A549 (cell line): ENCODE measurements at regions not wholly inside any gene's neighbourhood (a gene's known extent, or its start where the extent isn't known, plus 50 kb on each side); places are given as distances from the start of the nearest gene placed in this dataset.

ENCODE experiments used
- ATAC-seq, 2 experiments: fragments of 200-7000 bp in 1 of 2; fragments of >200 bp in 1 of 2; cut with Nextera tagmentation in 1 of 2; cut with Tn5 transposase in 1 of 2; 3 replicates each; pipeline versions ENCODE4 v1.8.0 to v1.9.1; 2018 to 2020; ENCODE audit warnings: mild to moderate bottlenecking in 1 of 2, moderate library complexity in 1 of 2
- CTCF ChIA-PET: fragments of 300-600 bp; sonication (Branson Sonifier 250); formaldehyde crosslinking; extraction: SDS; loops from one replicate; lab custom pipeline; 2021; ENCODE audit warnings: antibody characterized with exemption, inconsistent platforms; lab: Yijun Ruan, JAX
- POLR2A ChIA-PET: fragments of 350-600 bp; formaldehyde crosslinking; extraction: SDS; loops from one replicate; lab custom pipeline; 2021; ENCODE audit warnings: antibody characterized with exemption, inconsistent platforms; lab: Yijun Ruan, JAX
- DNase-seq, 2 experiments: peaks; one replicate each; pipeline versions ENCODE4 v3.0.0 to v3.0.0-alpha.2; 2011 to 2016; ENCODE audit warnings: low read depth in 1 of 2, low spot score in 1 of 2
- FAIRE-seq: peaks from 2 replicates; lab custom pipeline; 2011; peaks lifted over from hg19 to GRCh38; lab: Jason Lieb, UNC
- H3K27ac ChIP-seq, 2 experiments: fragments of >200 bp; sonication (Bioruptor Twin); formaldehyde crosslinking; 3 replicates each; pipeline ENCODE4 v1.5.1; 2016 to 2017
- H3K4me1 ChIP-seq: fragments of >200 bp; sonication (Bioruptor Twin); formaldehyde crosslinking; 3 replicates; pipeline ENCODE4 v1.6.1; 2016
- H3K4me2 ChIP-seq: fragments of >200 bp; sonication (Bioruptor Twin); formaldehyde crosslinking; 3 replicates; pipeline ENCODE4 v1.6.1; 2016
- H3K4me3 ChIP-seq: fragments of >200 bp; sonication (Bioruptor Twin); formaldehyde crosslinking; 3 replicates; pipeline ENCODE4 v1.5.1; 2016
- H3K9me3 ChIP-seq: fragments of >200 bp; sonication (Bioruptor Twin); formaldehyde crosslinking; 3 replicates; pipeline ENCODE4 v1.6.1; 2016
- BHLHE40 ChIP-seq: IDR thresholded peaks from 2 replicates; pipeline ENCODE4 v1.6.1; 2012; ENCODE audit warnings: low read depth, low read length, inconsistent platforms
- CBX2 ChIP-seq: fragments of 200-600 bp; sonication (generic); IDR thresholded peaks from 2 replicates; pipeline ENCODE4 v1.6.1; 2016; ENCODE audit warnings: low read depth, mild to moderate bottlenecking, borderline replicate concordance
- CBX8 ChIP-seq: fragments of 200-600 bp; sonication (generic); IDR thresholded peaks from 2 replicates; pipeline ENCODE4 v1.6.1; 2016
- CHD4 ChIP-seq: fragments of 200-600 bp; sonication (generic); IDR thresholded peaks from 2 replicates; pipeline ENCODE4 v1.6.1; 2016; ENCODE audit warnings: antibody characterized with exemption, mild to moderate bottlenecking, borderline replicate concordance
- EHF ChIP-seq: fragments of 250-450 bp; sonication (Bioruptor Pico); IDR thresholded peaks from 2 replicates; pipeline ENCODE4 v1.5.0; 2020; ENCODE audit warnings: mild to moderate bottlenecking
- EP300 ChIP-seq, 2 experiments: fragments of >200 bp; sonication (Bioruptor Twin); formaldehyde crosslinking; IDR thresholded peaks; 2 replicates in 1 of 2; 3 replicates in 1 of 2; pipeline ENCODE4 v1.6.1; 2016 to 2017
- FOSL2 ChIP-seq, 2 experiments: fragments of 450-650 bp in 1 of 2; fragments of >200 bp in 1 of 2; sonication (Bioruptor Twin) in 1 of 2; formaldehyde crosslinking; IDR thresholded peaks; 2 replicates each; pipeline versions ENCODE4 v1.5.0 to v1.6.1; 2016 to 2020; ENCODE audit warnings: mild to moderate bottlenecking in 1 of 2, moderate library complexity in 1 of 2
- HEYL ChIP-seq: fragments of 250-450 bp; sonication (Bioruptor Pico); IDR thresholded peaks from 2 replicates; pipeline ENCODE4 v1.8.0; 2021; ENCODE audit warnings: mild to moderate bottlenecking, moderate library complexity
- JUN ChIP-seq, 2 experiments: fragments of >200 bp; sonication (Bioruptor Twin); formaldehyde crosslinking; IDR thresholded peaks; 2 replicates in 1 of 2; 3 replicates in 1 of 2; pipeline ENCODE4 v1.6.1; 2016 to 2017
- JUNB ChIP-seq: fragments of >200 bp; sonication (Bioruptor Twin); formaldehyde crosslinking; IDR thresholded peaks from 2 replicates; pipeline ENCODE4 v1.6.1; 2016
- MAFK ChIP-seq: fragments of 450-650 bp; IDR thresholded peaks from 2 replicates; pipeline ENCODE4 v1.6.1; 2014; ENCODE audit not compliant: partially characterized antibody
- MAZ ChIP-seq: fragments of 150-350 bp; IDR thresholded peaks from 2 replicates; pipeline ENCODE4 v1.6.1; 2014; ENCODE audit warnings: antibody characterized with exemption, low read depth, low read length, borderline replicate concordance
- NFE2L2 ChIP-seq: fragments of 150-350 bp; conservative IDR thresholded peaks from 2 replicates; pipeline ENCODE4 v1.6.1; 2014; ENCODE audit warnings: low read length
- NPAS2 ChIP-seq: fragments of 250-450 bp; sonication (Bioruptor Pico); IDR thresholded peaks from 2 replicates; pipeline ENCODE4 v1.8.0; 2022; ENCODE audit warnings: mild to moderate bottlenecking, moderate library complexity, borderline replicate concordance
- NR3C1 ChIP-seq: fragments of >200 bp; sonication (Bioruptor Twin); formaldehyde crosslinking; IDR thresholded peaks from 3 replicates; pipeline ENCODE4 v1.6.1; 2017
- POLR2A ChIP-seq: IDR thresholded peaks from 2 replicates; pipeline ENCODE4 v1.6.1; 2012; ENCODE audit warnings: mild to moderate bottlenecking, low read length
- RFX5 ChIP-seq: fragments of 450-650 bp; IDR thresholded peaks from 2 replicates; pipeline ENCODE4 v1.7.1; 2014; ENCODE audit warnings: antibody characterized with exemption, mild to moderate bottlenecking, moderate library complexity
- SREBF2 ChIP-seq: fragments of 450-650 bp; IDR thresholded peaks from 2 replicates; pipeline ENCODE4 v1.6.1; 2014; ENCODE audit warnings: mild to moderate bottlenecking, moderate library complexity
- ZC3H11A ChIP-seq: fragments of 450-650 bp; IDR thresholded peaks from 2 replicates; pipeline ENCODE4 v1.6.1; 2014; ENCODE audit warnings: antibody characterized with exemption, mild to moderate bottlenecking
- ZNF302 ChIP-seq: fragments of 250-450 bp; sonication (Bioruptor Pico); IDR thresholded peaks from 2 replicates; pipeline ENCODE4 v1.9.0; 2021; ENCODE audit warnings: inconsistent platforms, mild to moderate bottlenecking, moderate library complexity
- ZSCAN20 ChIP-seq: fragments of 250-450 bp; sonication (Bioruptor Pico); IDR thresholded peaks from 2 replicates; pipeline ENCODE4 v1.8.0; 2022; ENCODE audit warnings: mild to moderate bottlenecking, moderate library complexity
- WGBS: methylation state at CpG from one replicate; pipeline ENCODE4 v1.1.6; 2017; ENCODE audit errors: missing lambda C conversion rate; 5-methylcytosine and 5-hydroxymethylcytosine counted together
- TF ChIP-seq, protein P1 (sequence below): fragments of 250-450 bp; sonication (Bioruptor Pico); IDR thresholded peaks from 2 replicates; pipeline ENCODE4 v1.5.0; 2021; ENCODE audit warnings: mild to moderate bottlenecking, moderate library complexity, borderline replicate concordance
- TF ChIP-seq, protein P2 (sequence below): IDR thresholded peaks from 2 replicates; pipeline ENCODE4 v1.6.1; 2012
- TF ChIP-seq, protein P3 (sequence below): fragments of 250-450 bp; sonication (Bioruptor Pico); IDR thresholded peaks from 2 replicates; pipeline ENCODE4 v1.5.0; 2020; ENCODE audit warnings: low read depth, mild to moderate bottlenecking, moderate library complexity
- TF ChIP-seq, protein P4 (sequence below): fragments of >200 bp; sonication (Bioruptor Twin); formaldehyde crosslinking; IDR thresholded peaks from 3 replicates; pipeline ENCODE4 v1.6.1; 2016
- TF ChIP-seq, protein P5 (sequence below): fragments of 150-350 bp; IDR thresholded peaks from 2 replicates; pipeline ENCODE4 v1.6.1; 2014; ENCODE audit warnings: low read depth, mild to moderate bottlenecking, low read length

DNA sequence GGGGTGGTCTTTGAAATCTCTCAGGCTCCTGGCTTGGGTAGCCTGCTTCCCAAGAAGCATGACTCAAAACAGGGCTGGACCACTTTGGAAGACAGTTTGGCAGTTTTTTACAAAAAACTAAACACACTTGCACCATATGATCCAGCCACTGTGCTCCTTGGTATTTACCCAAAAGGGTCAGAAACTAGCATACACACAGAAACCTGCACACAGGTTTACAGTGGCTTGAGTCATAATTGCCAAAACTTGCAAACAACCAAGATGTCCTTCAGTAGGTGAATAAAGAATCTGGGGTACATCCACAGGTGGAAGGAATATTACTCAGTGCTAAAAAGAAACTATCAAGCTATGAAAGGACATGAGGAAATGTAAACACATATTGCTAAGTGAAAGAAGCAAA lies 323.2 kb upstream of the CDH5 start:
- Histone ChIP-seq H3K4me3 (no peak overlapping the region), H3K4me2 (no peak overlapping the region), H3K27ac (no peak overlapping the region), H3K9me3 (no peaks in the 10 kb centered on the region), H3K4me1 (no peaks in the 10 kb centered on the region)
- FAIRE-seq (no peak), DNase-seq (no peak), ATAC-seq (no peak)
- ChIA-PET POLR2A (no interaction called here), CTCF (no interaction called here)
- TF ChIP-seq JUN (IDR thresholded peaks at IDR 0.05) (no peak), POLR2A (no peak), EP300 (IDR thresholded peaks at IDR 0.05) (no peak), BHLHE40 (no peak), NR3C1 (no peak), HEYL (CRISPR knock-in tag) (no peak), SREBF2 (no peak), NFE2L2 (no peak), CBX8 (no peak), RFX5 (no peak), CBX2 (no peak), ZSCAN20 (CRISPR knock-in tag) (no peak)
- TF ChIP-seq, protein P1, sequence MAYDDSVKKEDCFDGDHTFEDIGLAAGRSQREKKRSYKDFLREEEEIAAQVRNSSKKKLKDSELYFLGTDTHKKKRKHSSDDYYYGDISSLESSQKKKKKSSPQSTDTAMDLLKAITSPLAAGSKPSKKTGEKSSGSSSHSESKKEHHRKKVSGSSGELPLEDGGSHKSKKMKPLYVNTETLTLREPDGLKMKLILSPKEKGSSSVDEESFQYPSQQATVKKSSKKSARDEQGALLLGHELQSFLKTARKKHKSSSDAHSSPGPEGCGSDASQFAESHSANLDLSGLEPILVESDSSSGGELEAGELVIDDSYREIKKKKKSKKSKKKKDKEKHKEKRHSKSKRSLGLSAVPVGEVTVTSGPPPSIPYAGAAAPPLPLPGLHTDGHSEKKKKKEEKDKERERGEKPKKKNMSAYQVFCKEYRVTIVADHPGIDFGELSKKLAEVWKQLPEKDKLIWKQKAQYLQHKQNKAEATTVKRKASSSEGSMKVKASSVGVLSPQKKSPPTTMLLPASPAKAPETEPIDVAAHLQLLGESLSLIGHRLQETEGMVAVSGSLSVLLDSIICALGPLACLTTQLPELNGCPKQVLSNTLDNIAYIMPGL (CRISPR knock-in tag): no peak
- TF ChIP-seq, protein P2, sequence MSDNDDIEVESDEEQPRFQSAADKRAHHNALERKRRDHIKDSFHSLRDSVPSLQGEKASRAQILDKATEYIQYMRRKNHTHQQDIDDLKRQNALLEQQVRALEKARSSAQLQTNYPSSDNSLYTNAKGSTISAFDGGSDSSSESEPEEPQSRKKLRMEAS: no peak

DNA sequence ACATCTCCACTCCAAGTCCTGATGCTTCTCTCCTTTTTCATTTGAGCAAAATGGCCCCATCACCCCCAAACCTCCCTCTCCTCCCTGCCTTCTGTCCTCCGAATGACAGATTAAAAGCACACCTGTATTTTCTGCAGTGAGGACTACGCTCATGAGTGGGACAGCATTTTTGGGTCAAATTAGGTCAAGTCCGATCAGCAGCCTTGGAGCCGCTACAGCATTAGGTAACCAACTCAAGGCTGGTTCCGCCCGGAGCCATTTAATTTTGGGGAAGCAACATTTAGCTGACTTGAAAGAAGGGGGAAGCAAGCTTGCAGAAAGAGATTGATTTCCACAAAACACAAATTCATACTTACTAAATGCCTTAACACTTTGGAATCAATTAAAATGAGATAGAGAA lies 324.1 kb upstream of the CDH5 start:
- DNase-seq (no peak), FAIRE-seq (no peak), ATAC-seq (no peak)
- no peak overlapping the region for H3K4me2 ChIP-seq
- TF ChIP-seq CHD4 (no peak), EHF (CRISPR knock-in tag) (no peak), POLR2A (no peak), SREBF2 (no peak), ZNF302 (CRISPR knock-in tag) (no peak), MAFK (no peak), NPAS2 (CRISPR knock-in tag) (no peak), NFE2L2 (no peak), ZC3H11A (no peak), EP300 (IDR thresholded peaks at IDR 0.05) (no peak)
- TF ChIP-seq, protein P1 (CRISPR knock-in tag): no peak
- TF ChIP-seq, protein P3, sequence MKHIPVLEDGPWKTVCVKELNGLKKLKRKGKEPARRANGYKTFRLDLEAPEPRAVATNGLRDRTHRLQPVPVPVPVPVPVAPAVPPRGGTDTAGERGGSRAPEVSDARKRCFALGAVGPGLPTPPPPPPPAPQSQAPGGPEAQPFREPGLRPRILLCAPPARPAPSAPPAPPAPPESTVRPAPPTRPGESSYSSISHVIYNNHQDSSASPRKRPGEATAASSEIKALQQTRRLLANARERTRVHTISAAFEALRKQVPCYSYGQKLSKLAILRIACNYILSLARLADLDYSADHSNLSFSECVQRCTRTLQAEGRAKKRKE (CRISPR knock-in tag): no peak
- TF ChIP-seq, protein P2: no peak
- H3K4me1 ChIP-seq: no peaks in the 10 kb centered on the region
- no peaks in the 10 kb centered on the region for H3K9me3 ChIP-seq
- H3K27ac ChIP-seq: no peak overlapping the region
- no peak overlapping the region for H3K4me3 ChIP-seq
- CTCF ChIA-PET: no interaction called here
- POLR2A ChIA-PET: no interaction called here
- WGBS: 18% methylated on average over 6 of the region's 6 CpGs

DNA sequence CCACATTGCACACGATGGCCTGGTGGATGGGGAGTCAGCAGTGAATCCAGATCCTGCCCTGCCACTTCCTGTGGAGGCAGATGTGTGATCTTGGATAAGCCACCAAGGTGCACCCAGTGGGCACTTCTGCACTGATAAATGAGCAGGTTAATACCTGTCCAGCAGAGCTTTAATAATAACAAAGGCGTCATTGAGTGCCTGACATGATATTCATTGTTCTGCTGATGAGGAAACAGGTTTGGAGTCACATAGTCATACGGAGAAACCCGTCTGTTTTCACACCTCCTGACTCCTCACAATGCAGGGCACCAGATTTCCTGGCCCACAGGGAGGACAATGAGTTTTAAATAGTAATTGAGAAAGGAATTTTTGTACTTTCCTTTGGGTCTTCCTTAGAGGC lies 324.6 kb upstream of the CDH5 start:
- DNase-seq (no peak), ATAC-seq (no peak)
- Histone ChIP-seq H3K4me1 (no peaks in the 10 kb centered on the region), H3K4me3 (no peak overlapping the region), H3K4me2 (no peak overlapping the region)
- CTCF ChIA-PET: no interaction called here
- 1% methylated on average over 4 of the region's 4 CpGs for WGBS
- no peak for TF ChIP-seq NR3C1
- no peak for TF ChIP-seq ZSCAN20 (CRISPR knock-in tag)
- TF ChIP-seq, protein P4, sequence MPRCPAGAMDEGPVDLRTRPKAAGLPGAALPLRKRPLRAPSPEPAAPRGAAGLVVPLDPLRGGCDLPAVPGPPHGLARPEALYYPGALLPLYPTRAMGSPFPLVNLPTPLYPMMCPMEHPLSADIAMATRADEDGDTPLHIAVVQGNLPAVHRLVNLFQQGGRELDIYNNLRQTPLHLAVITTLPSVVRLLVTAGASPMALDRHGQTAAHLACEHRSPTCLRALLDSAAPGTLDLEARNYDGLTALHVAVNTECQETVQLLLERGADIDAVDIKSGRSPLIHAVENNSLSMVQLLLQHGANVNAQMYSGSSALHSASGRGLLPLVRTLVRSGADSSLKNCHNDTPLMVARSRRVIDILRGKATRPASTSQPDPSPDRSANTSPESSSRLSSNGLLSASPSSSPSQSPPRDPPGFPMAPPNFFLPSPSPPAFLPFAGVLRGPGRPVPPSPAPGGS: no peak
- TF ChIP-seq, protein P5, sequence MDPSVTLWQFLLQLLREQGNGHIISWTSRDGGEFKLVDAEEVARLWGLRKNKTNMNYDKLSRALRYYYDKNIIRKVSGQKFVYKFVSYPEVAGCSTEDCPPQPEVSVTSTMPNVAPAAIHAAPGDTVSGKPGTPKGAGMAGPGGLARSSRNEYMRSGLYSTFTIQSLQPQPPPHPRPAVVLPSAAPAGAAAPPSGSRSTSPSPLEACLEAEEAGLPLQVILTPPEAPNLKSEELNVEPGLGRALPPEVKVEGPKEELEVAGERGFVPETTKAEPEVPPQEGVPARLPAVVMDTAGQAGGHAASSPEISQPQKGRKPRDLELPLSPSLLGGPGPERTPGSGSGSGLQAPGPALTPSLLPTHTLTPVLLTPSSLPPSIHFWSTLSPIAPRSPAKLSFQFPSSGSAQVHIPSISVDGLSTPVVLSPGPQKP: no peak
- TF ChIP-seq HEYL (CRISPR knock-in tag): no peak
- no peak for TF ChIP-seq EHF (CRISPR knock-in tag)
- TF ChIP-seq FOSL2 (IDR thresholded peaks at IDR 0.05): no peak
- no peak for TF ChIP-seq FOSL2 (CRISPR knock-in tag; IDR thresholded peaks at IDR 0.05)
- no peak for TF ChIP-seq JUNB
- no peak for TF ChIP-seq CBX2
- TF ChIP-seq MAZ: no peak
- TF ChIP-seq, all 56 proteins: peak for 0
- POLR2A ChIA-PET: no interaction called here
- Histone ChIP-seq H3K9me3 (no peaks in the 10 kb centered on the region), H3K27ac (no peak overlapping the region)
- FAIRE-seq: no peak
